ENCODE measurements at regions not wholly inside any gene's neighbourhood (a gene's known extent, or its start where the extent isn't known, plus 50 kb on each side); places are given as distances from the start of the nearest gene placed in this dataset.

GRCh38 chr4:36854554-36854953 lies 390.0 kb upstream of the NWD2 start:
- no peak for FAIRE-seq
- H3K9me3 ChIP-seq: no peaks in the 10 kb centered on the region
- no peak overlapping the region for H3K4me3 ChIP-seq
- ATAC-seq: no peak
- H3K27ac ChIP-seq: no peak overlapping the region
- DNase-seq: no peak
- H3K36me3 ChIP-seq: no peaks in the 10 kb centered on the region
- intact Hi-C loops (cut with DNase I): no loop called here
- no peaks in the 10 kb centered on the region for H3K4me1 ChIP-seq
- no peak for TF ChIP-seq CTCF (IDR thresholded peaks at IDR 0.05)
- no peaks in the 10 kb centered on the region for H3K27me3 ChIP-seq
- 39 to 41% methylated on average over 5 of the region's 5 CpGs for WGBS, 2 donors

GRCh38 chr4:36863601-36864000 lies 380.9 kb upstream of the NWD2 start:
- intact Hi-C loops (cut with DNase I): no loop called here
- FAIRE-seq (no peak), ATAC-seq (no peak)

GRCh38 chr4:36870121-36870520 lies 374.4 kb upstream of the NWD2 start:
- intact Hi-C loops (cut with DNase I): no loop called here
- no peak for FAIRE-seq
- Histone ChIP-seq H3K4me1 (no peaks in the 10 kb centered on the region), H3K27ac (no peak overlapping the region), H3K27me3 (no peaks in the 10 kb centered on the region), H3K4me3 (no peak overlapping the region), H3K36me3 (no peaks in the 10 kb centered on the region), H3K9me3 (no peaks in the 10 kb centered on the region)
- no peak for TF ChIP-seq CTCF (IDR thresholded peaks at IDR 0.05)
- no peak for ATAC-seq
- no peak for DNase-seq

More at GRCh38 chr4:36863601-36864000, 380.9 kb upstream of the NWD2 start:
- no peak for DNase-seq
- Histone ChIP-seq H3K9me3 (no peaks in the 10 kb centered on the region), H3K27me3 (no peaks in the 10 kb centered on the region), H3K4me3 (no peak overlapping the region), H3K36me3 (no peaks in the 10 kb centered on the region), H3K27ac (no peak overlapping the region), H3K4me1 (no peaks in the 10 kb centered on the region)
- 62 to 64% methylated on average over 2 of the region's 2 CpGs for WGBS, 2 donors
- no peak for TF ChIP-seq CTCF (IDR thresholded peaks at IDR 0.05)

- intact Hi-C loops (cut with DNase I): no loop called here
- 41 to 54% methylated on average over 1 of the region's 1 CpG for WGBS, 2 donors
Measured at GRCh38 chr4:36872679-36873078, 371.9 kb upstream of the NWD2 start.

GRCh38 chr4:36884151-36884550 lies 360.4 kb upstream of the NWD2 start:
- H3K27ac ChIP-seq: no peak overlapping the region
- no peak for TF ChIP-seq CTCF (IDR thresholded peaks at IDR 0.05)
- no peaks in the 10 kb centered on the region for H3K27me3 ChIP-seq
- no peaks in the 10 kb centered on the region for H3K4me1 ChIP-seq
- H3K36me3 ChIP-seq: no peaks in the 10 kb centered on the region
- 71 to 78% methylated on average over 3 of the region's 3 CpGs for WGBS, 2 donors
- DNase-seq (no peak), ATAC-seq (no peak), FAIRE-seq (no peak)
- no peaks in the 10 kb centered on the region for H3K9me3 ChIP-seq
- intact Hi-C loops (cut with DNase I): no loop called here
- no peak overlapping the region for H3K4me3 ChIP-seq

More at GRCh38 chr4:36872679-36873078, 371.9 kb upstream of the NWD2 start:
- Histone ChIP-seq H3K36me3 (no peaks in the 10 kb centered on the region), H3K4me1 (no peaks in the 10 kb centered on the region), H3K4me3 (no peak overlapping the region), H3K27ac (no peak overlapping the region), H3K9me3 (no peaks in the 10 kb centered on the region), H3K27me3 (no peaks in the 10 kb centered on the region)
- TF ChIP-seq CTCF (IDR thresholded peaks at IDR 0.05): no peak
- FAIRE-seq (no peak), DNase-seq (no peak), ATAC-seq (no peak)
